GM04504 (cell line): ENCODE measurements at regions not wholly inside any gene's neighbourhood (a gene's known extent, or its start where the extent isn't known, plus 50 kb on each side); places are given as distances from the start of the nearest gene placed in this dataset.

Source experiments
- DNase-seq: peaks from one replicate; pipeline ENCODE4 v3.0.0-alpha.2; 2012; ENCODE audit warnings: low read depth

DNA sequence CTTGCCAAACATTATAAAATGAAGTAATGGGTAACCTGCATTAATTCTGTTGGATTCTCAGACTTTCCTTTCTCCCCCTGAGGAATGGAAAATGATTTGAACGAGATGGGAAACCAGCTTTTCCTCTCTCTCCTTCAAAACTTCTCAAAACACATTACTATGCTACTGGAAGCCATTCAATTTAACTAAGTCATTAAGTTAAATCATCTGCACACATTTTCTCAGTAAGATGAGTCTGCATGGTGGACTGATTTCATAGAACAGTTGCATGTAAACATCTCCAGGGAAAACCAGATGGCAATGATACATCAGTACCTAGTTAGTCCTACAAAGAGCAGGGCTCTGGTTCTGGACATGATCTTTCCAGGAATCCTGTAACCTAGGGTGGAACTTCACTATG, 59.9 kb downstream of the BMP4 start:
- no peak for DNase-seq

DNA sequence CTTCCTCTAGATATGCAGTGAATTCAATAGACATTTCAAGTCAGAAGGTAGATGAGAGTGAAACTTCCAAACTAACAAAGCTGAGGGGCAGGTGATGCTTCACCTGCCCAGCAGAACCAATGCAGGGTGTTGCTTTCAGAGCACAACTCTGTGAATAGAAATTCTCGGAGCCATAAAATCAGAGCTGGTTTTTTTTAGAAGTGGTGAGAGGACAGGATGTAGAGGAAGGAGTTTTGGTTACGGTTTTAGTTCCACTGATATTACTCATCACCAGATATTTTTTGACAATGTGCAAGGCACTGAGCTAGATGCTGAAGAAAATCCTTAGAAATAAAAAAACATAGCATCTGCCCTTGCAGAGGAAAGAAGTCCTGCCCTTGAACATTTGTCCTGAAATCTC, 62.2 kb downstream of the BMP4 start:
- no peak for DNase-seq

DNA sequence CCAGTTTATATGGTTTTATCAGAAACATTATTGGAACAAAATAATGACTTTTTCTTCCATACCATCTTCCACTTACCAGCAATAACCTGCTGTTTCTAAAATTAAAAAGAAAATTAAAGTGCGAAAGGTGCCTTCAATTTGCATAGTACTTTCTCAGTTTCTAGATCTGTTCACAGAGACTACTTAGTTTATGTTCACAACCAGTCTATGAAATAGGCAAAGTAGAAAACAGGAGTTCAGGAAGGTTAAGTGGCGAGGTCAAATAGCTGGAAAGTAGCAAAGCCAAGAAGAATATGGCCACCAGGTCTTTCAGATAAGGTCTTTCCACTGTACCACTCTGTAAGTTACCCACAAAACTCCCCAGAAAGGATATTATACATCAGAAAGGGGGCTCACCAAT, 63.3 kb downstream of the BMP4 start:
- DNase-seq, result no peak

DNA sequence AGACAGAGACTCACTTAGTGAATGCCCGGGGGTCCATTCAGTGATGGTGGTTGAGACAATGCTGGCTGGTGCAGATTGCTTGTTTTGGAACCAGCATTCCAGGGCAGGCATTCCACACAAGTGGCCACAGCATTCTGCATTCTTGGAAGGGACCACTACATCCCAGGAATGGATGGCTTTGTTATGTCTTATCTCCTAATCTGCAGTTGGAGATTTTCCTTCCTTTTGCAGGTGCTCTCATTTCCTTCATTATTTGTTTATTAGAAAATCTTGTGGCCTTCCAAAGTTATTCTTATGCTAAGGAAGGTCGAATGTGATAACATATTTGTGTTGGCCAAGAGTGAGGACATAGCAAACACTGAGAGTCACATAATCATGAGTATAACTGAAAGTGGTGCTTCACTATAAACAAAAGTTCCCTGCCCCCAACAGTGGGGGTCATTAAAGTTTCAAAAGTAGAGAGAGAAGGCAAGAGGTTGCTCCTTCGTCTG, 66.0 kb downstream of the BMP4 start:
- no peak for DNase-seq

DNA sequence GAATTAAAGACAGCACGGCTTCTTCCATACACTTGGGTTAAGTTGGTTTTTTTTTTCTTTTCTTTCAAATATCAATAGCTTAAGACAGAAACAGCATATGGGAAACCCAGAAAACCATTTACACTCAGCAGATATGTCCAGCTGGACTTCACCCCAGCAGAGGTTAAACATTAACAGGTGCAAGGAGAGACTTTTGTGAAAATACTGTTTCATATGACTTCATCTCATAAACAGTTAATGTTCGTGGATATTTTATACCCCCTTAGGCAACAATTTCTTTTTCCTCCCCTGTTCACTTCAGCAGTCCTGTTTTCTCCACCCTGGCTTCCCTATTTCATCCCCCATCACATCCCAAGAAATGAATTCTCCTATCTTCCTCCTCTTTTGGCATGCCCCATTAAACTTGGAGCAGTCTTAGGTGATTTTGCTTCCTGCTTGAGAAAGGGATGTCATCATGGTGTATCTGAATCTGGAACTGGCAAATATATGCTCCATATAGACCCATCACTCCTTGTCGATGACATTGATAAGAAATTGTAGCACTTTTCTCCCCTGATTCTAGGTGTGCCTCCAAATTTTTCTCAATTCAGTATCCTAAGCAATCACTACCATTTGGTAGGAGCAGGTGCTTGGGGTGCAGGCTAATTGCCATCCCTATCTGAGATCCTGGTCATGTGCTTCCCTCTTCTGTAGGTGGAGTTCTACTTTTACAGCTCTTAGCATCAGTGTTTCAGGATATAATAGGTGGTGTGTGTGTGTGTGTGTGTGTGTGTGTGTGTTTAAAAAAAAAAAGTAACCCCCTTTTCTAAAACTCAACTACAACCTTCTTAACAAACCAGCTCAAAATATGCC, 67.9 kb downstream of the BMP4 start:
- no peak for DNase-seq

DNA sequence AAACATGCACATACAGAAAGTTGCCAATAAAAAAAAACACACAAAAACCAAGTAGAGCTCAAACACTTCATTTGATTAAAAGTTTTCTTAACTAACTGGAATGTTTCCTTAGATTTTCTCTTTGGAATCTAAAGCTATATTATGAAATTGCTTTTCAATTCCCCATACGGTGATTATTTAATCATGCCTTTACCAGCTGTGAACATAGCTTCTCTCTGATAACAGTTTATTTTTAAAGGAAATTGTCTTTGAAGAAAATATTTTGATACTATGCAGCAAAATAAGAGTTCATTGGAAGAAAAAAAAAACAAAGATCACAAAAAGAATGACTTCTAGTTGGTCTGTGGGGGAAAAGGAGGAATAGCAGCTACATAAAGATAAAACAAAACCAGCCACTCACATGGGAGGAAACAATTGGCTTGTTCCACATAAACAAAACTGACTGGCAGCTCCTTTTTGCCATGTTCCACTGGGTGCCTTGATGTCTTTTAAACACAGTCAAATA, 71.4 kb downstream of the BMP4 start:
- DNase-seq, result no peak

DNA sequence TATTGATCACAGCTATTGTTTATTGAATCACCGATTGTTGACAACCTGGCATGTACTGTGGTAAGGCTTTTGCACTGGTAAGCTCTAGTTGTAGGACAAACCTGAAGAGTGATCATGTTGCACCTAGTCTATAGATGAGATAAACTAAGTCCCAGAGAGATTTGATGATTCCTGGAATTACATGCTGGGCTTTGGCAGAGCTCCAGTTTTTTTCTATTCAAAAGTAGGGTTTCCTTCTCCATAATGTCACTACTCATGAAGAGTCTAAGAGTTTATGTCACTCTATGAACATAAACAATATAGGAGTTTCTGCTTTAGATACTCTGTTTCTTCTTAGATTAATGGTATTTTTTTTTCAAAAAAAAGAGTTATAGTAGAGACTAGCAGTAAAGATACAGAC, 72.0 kb downstream of the BMP4 start:
- DNase-seq, result no peak

DNA sequence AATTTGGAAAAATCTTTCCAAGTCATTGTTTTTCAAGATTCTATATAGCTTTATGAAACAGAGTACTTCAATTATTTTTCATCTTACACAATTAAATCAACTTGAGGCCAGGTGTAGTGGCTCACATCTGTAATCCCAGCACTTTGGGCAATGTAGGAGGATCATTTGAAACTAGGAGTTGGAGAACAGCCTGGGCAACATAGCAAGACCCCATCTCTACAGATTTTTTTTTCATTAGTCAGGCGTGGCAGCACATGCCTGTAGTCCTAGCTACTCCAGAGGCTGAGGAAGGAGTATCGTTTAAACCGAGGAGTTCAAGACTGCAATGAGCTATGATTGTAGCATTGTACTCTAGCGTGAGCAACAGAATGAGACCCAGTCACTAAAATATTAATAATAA, 72.9 kb downstream of the BMP4 start:
- no peak for DNase-seq

DNA sequence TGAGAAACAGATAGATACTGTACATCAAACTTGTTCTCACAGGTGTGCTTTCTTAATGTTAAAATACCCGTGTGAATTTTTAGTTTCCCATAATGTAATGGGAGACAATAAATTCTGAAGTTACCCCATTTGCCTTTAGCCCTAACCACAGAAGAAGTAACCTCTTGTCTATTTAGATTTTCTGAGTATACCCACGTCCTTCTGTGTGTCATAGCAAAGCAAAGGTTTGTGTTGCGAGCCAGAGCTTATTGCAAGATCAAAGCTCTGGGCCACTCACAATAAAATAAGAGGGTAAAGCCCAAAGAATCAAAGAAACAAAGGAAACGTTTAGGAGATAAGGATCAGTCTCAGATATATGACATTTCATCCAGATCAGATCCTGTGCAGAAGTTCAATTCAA, 73.9 kb downstream of the BMP4 start:
- DNase-seq, result no peak

DNA sequence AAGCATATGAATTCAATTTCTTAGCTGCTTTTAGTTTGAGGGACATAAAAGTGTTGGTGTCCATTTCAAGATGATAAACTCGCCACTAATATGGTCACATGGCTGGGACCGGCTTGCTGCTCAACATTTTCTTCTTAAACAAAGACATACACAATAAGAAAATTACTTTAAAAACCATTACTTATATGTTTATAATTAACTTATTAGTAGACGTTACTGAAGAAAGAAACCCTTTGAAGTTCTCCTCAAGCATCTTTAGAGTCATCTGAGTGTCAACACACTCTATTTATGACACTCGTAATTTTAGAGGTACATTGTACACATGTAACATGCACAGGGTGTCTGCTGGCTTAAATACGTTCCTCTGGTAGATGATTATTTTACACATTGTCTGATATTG, 74.7 kb downstream of the BMP4 start:
- DNase-seq, result no peak

DNA sequence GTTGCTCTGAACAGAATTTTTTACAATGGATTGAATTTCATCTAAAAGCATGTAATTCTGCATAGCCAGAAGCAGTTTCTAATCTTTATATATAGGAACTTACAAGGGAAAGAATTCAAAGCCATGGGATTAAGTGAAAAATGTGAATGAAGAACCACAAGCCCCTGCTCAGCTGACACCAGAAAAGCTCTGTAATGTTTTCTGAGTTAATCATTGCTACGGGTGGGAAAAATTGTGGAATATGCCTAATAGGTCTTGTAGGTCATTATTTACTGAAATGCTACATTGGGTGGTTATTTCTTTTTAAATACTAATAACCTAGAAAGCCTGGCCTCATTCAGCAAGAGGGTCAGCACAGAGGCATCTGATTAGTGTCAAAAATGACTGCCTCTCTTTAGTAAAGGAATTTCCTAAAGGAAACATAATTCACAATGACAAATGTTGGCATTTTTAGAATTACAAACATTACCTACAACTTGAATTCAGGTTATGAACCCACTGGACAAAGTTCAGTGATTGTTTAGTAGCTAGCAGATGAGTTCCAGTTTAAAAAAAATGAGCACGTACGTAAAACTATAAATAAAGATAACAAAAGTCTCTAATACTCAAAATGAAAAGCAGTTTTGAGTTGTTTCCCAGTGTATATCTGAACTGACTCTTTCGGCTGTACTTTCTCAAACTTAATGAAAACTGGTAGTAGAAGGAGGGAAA, 75.3 kb downstream of the BMP4 start:
- no peak for DNase-seq

DNA sequence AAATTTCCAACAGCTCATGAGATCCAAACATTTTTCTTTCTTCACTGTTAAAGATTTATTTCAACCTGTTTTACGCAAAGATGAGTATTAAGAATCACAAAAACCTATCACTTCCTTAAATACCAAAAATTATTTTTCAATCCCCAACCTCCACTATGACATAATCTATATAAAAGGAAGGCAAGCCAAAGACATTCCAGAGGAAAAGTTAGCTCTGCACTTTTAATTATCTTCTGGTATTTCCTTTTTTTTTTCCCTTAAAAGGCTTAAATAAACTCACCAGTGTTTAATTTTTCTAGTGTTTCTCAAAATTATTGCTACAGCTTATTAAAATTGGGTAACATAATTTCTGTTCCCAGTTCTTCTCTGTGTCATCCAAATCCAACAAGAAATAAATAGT, 75.9 kb downstream of the BMP4 start:
- no peak for DNase-seq

DNA sequence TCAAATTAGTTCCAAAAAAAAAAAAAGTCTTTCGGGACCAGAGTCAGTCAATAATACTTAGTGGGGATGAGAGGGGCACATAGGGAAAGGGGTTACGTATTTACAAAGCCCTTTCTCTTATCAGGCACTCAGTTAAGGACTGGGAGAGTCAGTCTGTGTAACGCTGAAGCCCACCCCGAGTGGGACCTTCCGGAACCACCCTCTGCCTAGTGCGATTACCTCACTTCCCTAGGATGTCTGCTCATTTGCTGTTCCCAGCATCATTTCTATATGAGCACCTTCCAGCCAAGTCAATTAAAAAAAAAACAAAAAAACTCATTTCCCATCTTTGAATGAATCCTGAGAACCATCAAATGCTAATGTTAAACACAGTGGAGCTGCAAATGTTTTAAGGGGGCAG, 76.9 kb downstream of the BMP4 start:
- DNase-seq, result no peak

DNA sequence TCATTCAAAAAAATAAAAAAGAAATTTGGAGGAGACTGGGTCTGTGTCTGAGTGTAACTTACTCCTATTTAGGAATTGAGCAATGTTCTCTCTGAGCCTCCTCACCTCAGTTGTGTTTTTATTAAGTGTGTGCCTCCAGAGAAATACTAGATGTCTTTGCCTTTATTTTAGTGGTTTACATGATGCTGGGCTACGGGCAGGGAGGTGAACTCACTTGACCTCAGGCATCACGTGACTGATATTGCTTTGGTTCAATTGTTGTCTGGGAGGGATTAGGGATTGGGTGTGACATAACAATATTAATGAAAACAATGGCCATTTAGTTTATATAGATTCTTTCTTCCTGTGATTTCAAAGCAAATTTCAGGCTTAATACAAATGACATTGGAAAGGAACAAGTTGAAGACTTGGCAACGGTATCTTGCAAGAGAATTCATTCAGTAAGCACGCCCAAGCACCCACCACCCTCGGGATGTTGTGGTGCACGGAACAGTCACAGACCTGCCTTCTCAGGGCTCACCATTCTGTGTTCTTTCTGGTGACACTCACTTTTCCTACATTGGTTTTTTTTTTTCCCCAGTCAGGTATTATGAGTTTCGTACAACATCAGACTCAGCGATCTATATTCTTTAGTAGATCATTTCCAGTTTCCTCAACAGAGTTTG, 77.5 kb downstream of the BMP4 start:
- no peak for DNase-seq

DNA sequence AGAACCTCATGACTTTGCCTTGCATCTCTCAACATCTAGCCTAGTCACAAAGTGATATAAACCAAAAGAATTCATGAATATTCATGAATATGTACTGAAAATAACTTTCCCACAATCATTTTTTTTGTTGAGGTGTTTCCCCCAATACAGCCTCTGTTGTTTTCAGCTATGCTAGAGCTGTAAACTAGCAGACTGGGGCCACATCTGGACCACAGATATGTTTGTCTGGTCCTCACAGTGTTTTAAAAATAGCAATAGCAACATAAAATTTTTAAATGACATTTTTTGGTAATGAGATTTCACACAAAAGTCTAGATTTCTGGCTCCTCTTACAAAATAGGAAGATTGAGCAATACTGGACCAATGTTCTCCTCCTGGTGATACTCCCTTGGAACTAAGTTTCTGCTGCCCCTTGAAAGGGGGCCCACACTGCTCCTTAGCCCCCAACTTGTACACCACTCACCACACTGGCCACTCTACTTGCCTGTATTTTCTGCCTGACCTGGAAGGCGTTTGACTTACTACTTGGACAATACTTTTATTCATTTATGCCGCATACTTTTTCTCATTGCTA, 81.2 kb downstream of the BMP4 start:
- no peak for DNase-seq

DNA sequence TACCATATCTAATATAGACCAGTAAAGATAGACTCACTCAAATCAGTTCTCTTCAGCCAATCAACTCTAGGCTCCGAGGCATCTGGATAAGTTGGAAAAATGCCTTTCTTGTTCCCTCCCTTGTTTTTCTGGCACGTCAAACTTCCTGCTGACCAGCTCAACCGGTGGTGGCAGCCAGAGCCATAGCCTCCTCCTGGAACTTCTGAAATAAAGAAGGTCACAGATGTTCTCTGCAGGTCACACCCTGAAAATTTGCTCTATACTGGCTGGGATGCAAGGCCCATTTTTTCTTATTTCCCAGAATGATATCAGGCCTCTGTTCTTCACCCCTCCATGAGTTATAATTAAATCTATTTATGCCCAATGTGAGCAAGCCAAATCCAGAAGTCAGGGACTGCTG, 81.9 kb downstream of the BMP4 start:
- DNase-seq, result no peak

DNA sequence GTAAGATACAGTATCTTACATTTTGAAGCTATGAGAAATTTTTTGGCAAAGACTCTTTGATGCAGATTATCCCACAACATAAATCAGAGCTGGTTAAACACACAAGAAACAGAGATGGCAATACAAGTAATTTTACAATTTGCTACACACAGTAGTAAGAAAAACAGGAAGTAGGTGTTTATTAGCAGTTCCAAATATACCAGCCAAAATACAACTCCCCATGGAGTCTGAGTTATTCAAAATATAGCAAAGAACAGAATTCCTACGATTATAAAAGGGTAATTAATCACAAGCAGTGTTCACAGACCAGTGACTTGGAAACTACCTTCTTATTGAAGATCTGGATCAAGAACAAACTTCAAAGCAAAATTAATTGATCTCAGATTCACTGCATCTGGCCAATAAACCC, 83.9 kb downstream of the BMP4 start:
- DNase-seq, result no peak

DNA sequence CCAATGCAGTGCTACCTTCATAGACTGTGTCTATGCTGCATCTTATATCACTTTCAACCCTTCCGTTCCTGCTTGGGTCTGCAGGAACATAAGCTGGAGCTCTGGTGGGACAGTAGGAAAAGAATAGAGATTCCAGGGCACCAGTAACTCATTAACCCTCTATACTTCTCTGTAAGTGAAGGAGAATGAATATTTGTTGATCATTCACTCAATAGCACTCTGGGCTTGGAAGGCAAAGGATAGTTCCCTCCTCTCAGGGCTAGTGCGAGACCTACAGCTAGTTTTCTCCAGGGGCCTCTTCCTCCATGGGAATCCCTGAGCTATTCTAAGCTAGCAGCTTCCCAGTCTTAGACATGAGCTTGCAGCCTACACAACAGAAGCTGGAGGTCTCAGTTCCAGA, 84.7 kb downstream of the BMP4 start:
- no peak for DNase-seq

DNA sequence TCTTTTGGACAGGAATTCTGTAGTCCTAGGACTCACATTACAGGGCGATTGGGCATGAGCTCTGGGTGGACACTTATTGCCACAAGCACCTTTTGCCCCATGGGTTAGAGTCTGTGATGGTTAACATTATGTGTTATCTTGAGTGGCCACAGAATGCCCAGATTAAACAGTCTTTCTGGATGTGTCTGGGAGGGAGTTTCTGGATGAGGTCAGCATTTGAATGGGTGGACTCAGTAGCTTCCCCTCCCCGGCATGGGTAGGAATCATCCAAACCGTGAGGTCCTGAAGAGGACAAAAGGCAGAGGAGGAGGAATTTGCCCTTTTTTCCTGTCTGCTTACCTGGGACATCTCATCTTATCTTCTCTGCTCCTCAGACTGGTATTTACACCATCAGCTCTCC, 85.6 kb downstream of the BMP4 start:
- DNase-seq, result no peak

DNA sequence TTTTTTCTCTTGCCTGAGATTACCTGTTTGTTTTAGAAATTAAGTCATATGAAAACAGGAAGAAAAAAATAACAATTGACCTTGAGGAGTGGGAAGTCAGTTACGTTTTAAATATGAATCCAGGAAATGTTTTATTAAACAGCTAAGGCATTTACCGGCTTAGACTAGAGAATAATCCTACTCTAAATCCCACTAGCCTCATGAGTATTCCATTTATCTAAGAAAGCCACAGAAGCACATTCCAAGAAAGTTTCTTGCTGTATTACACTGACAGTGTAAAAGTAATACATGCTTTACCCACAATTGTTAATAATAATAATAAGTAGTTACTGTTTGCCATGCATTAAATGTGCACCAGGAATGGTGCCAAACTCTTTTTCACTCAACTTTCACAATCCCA, 90.9 kb downstream of the BMP4 start:
- DNase-seq, result no peak

DNA sequence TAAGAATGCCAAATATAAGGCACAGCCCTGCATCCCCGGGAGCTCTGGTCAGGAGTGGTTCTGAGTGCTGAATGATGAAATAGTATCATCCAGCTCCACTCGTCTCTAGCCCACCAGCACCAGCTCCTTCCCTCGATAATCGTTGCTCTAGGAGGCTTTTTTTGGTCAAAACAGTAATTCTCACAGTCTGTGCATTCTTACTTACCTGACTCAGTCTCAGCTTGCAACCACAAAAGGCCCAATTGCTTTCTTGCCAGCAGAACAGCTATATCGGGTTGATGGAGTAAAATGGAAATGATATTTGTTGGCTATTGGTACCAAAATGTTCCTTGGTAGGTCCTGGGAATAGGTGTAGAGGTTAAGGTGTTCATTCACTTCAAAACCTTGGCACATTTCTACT, 94.8 kb downstream of the BMP4 start:
- DNase-seq, result no peak

DNA sequence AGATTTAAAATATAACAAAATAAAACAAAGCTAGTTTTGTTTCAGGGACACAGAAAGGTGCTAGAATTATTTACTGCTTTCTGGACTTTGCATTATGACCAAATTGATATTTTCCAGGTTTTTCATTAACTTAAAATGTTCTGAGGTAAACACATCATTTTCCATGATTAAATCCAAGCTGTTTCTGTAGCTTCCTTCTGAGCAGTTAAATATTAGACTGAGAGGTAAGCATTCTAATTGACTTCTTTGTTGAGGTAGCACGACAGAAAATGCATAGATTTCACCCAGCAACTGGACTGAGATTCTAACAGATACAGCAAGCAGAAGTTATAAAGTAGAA, 98.3 kb downstream of the BMP4 start:
- DNase-seq, result no peak
